CD4-positive, alpha-beta T cell treated with Interleukin-15 for 1 hour (primary cell): ENCODE measurements at regions not wholly inside any gene's neighbourhood (a gene's known extent, or its start where the extent isn't known, plus 50 kb on each side); places are given as distances from the start of the nearest gene placed in this dataset.
"Not testable (repeated sequence)": the region's sequence is repeated elsewhere in the genome, so short reads cannot be mapped to it uniquely, and the experiment has no call there.

Experiments used
- DNase-seq: peaks from one replicate; pipeline ENCODE4 v3.0.0-alpha.2; 2020

DNA sequence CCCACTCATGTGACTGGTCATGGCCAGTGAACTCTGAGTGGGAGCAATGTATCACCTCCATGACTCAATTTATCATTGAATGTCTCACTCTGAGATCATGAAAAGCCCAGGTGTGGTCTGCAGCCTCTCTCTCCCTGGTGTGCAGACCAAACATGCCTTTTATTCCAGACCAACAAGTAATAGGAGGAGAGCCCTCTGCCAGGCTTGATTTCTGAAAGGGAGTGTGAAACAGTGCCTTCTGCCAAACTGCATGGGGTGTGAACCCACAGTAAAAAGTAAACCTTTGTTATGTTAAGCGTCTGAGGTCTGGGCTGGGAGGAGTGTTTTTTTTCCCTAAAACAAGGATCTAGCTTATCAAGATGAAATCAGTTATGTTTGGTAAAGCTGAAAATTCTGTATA, 601.2 kb downstream of the ADCYAP1 start:
- DNase-seq, result no peak

DNA sequence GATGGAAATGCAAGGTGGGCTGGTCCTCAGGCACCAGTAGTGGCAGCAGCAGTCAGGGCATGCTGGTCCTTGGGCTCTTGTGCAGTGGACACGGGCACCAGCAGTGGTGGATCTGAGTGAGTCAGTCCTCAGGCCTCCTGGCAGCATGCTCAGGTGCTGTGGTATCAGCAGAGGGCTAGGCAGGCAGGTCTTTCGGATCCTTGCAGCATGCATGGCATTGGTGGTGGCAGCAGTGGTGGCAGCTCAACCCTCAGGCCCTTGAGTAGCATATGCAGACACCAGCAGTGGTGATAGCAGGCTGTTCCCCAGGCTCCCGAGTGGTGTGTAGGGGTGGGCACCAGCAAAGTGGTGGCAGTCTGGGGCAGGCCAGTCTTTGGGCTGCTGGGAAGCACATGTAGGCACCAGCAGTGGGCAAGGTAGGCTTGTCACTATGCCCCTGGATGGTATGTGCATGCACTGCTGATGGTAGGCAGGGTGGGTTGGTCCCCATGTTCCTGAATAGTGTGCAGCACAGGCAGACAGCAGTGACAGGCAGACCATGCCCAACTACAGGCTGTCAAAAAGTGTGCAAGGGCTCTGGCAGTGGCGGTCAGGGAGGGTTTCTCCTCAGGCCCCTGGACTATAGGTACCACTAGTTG, 606.0 kb downstream of the ADCYAP1 start:
- DNase-seq, result no peak

DNA sequence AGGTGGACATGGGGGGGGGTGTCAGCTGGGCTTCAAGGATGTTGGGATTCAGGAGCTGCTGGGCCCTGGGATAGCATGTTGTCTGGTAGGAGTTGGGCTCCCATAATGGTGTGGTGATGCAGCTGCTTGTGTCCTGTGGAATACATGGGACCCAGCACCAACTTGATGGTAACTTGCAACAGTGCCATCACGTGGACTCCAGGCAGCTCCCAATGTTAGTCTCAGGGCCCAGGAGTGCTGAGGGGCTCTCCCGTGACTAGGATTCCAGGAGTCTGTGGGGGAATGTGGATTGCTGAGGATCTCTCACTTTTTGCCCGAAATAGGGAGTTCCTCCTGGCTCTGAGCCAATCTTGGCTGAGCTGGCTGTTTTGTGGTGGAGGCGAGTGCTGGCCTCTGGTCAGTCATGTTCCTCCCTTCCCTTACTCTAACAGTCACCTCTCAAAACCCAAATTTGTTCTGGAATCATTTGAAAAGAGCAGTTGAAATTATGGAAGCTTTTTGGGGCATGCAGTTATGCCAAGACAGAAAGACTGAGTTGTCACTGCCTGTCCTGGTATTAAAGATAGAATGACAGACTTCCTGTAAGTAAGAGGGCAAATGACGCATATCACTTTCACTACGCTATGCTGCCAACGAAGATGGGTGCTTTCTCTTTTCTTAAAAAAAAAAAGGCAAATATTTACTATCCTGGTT, 607.1 kb downstream of the ADCYAP1 start:
- no peak for DNase-seq

DNA sequence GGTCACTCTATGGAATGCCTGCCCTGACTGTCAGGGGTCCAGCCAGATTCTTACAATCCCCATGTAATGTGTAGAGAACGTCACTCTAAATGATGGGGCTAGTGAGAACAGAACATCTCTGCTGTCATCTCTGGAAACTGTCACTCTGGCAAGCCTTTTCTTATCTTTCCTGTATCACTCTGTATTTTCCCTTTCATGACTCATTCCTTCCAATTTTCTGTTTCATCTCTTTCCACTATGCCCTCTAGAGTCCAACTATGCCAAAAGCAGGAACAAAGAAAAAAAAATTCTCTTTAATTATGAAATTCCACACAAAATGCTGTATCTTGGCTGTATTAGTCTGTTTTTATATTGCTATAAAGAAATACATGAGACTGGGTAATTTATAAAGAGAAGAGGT, 608.8 kb downstream of the ADCYAP1 start:
- no peak for DNase-seq

DNA sequence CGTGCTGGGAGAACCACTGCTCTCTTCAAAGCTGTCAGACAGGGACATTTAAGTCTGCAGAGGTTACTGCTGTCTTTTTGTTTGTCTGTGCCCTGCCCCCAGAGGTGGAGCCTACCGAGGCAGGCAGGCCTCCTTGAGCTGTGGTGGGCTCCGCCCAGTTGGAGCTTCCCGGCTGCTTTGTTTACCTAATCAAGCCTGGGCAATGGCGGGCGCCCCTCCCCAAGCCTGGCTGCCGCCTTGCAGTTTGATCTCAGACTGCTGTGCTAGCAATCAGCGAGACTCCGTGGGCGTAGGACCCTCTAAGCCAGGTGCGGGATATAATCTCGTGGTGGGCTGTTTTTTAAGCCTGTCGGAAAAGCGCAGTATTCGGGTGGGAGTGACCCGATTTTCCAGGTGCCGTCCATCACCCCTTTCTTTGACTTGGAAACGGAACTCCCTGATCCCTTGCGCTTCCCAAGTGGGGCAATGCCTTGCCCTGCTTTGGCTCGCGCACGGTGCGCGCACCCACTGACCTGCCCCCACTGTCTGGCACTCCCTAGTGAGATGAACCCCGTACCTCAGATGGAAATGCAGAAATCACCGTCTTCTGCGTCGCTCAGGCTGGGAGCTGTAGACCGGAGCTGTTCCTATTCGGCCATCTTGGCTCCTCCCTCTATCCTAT, 617.0 kb downstream of the ADCYAP1 start:
- not testable (repeated sequence) for DNase-seq

DNA sequence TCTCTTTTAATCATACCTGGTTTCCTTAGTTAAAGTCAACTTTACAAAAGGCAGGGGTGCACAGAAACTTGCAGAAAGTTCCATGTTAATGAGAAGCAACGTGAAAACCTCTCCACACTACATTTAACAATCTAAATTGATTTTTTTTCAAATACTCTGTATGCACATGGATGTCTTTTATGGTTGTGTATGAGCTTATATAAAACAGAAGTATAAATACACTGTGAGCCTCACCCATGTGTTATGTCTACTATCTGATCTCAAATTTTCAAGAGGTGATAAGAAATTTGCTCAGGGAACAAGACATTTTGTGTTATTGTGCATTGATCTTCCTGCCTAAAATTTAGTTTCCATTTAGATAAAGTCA, 617.6 kb downstream of the ADCYAP1 start:
- no peak for DNase-seq

DNA sequence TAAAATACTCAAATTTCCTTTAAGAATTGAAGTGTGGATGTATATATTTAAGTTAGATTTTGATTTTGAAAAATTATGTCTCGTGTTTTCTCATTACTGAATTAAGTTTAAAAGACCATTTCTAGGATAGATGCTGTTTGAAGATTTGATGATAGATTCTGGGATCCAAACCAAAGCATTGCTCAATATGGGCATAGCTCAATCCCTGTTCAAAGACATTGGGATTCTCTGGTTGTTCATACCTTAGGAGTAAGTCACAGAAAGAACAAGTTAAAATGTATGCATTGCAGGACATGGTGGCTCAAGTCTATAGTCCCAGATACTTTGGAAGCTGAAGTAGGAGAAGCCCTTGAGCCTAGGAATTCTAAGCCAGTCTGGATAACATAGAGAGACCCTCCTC, 622.3 kb downstream of the ADCYAP1 start:
- no peak for DNase-seq

DNA sequence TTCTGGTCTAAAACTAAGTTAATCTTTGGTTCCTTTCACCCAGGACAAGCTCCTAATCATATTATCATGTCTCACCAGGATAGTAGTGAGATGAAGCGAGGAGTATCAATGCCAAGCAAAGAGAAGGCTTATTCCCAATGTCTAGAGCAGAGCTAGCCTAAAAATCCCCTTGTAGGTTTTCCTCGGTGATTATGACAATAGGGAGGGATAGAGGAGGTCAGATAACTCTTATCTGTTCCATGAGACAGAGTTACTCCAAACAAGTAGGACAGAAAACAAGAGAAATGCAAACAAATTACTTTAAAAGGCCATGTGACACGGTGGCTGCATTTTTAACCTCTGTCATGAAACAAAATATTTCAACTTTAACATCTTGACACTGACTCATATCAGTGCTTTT, 623.1 kb downstream of the ADCYAP1 start:
- DNase-seq, result no peak

DNA sequence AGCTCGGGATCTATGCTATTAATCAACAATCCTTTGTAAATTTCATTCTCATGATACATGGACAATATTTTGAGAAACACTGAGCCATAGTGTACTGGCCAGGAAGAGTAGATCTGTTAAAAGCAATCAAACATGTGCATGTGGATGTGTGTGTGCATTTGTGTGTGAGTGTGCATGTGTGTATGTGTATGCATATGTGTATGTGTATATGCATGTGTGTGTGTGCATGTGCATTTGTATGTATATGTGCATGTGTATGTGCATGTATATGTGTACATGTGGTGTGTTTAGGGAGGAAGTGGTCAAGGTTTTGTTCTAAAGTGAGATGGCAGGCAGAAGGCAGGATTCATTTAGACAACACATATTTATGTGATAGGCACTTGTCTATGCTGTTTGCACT, 623.8 kb downstream of the ADCYAP1 start:
- DNase-seq, result no peak

DNA sequence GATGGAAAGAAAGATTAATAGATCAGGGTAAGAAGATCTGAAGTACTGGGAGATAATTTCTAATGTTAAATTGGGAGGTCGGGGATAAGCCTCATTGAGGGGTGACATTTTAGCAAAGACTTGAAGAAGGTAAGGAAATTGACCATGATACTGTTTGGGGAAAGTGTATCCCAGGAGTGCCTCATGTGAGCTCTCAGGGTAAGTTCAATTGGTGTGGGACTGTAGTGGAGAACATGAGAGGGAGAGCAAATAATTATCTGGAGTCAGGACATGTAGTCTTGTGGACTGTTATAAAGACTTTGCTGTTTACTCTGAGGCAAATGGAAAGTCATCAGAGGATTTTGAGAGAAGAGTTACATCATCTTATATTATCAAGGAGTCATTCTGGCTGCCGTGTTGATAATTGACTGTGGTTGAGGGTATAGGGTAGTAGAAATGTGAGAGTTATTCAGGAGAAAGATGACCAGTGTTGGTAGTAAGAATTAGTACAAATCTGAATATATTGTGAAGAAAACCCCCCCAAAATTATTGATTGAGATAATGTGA, 624.4 kb downstream of the ADCYAP1 start:
- no peak for DNase-seq

DNA sequence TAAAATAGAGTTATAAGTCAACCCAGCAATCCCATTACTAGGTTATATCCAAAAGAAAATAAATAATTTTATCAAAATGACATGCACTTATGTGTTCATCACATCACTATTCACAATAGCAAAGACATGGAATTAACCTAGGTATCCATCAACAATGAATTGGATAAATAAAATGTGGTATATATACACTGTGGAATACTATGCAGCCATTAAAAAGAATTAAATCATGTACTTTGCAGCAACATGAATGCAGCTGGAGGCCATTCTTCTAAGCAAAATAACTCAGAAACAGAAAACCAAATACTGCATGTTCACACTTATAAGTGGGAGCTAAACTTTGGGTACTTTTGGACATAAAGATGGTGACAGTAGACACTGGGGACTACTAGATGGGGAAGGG, 626.0 kb downstream of the ADCYAP1 start:
- no peak for DNase-seq

DNA sequence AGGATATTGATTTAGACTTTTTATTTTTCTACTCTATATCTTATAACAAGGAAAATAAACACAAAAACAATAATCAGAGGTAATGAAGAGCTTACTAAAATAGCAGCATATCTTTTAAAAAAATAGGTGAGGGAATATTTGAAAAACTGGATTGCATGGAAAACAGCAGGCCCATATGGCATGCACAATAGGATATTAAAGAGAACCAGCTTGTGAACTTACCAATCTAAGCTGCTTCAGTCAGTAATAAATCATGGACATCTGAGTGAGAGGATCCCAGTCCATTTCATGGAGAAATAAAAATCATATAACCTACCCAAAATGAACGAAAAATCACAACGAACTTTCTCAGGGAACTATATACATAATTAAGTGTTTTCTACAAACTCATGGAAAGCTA, 634.6 kb downstream of the ADCYAP1 start:
- no peak for DNase-seq

DNA sequence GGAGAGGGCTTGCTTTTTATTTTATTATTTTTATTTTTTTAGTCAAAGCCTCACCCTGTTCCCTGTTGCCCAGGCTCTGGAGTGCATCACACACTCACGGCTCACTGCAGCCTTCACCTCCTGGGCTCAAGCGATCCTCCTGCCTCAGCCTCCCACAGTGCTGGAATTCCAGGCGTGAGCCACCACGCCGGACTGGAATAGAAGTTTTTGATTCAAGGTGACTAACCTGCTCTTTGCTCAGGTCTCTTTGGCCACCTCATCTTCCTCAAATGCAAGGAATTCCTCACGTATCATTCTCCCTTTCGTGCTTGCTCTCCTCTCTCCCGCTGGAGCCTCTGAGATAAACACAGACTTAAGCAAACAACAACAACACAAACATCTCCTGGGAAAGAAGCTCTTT, 636.8 kb downstream of the ADCYAP1 start:
- DNase-seq, result no peak

DNA sequence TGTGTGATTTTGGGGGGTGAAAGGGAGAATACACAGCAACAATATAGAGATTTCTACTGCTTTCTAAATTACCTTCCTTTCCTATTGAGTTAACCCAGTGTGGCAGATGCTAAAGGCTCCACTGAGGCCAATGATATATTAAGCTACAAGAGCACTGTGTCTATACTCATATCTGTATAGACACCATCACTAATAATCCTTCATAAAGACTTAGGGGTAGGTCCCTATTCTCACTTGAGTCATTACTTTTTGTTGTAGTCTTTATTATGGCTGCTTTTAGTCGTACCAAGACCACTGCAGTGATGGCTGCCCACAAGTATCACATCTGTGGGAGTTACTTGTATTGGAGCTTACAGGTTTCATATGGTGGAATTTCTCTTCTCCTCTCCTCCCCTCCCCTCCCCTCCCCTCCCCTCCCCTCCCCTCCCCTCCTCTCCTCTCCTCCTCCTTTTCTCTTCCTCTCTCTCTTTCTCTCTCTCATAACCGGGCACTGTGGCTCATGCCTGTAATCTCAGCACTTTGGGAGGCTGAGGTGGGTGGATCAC, 637.6 kb downstream of the ADCYAP1 start:
- no peak for DNase-seq

DNA sequence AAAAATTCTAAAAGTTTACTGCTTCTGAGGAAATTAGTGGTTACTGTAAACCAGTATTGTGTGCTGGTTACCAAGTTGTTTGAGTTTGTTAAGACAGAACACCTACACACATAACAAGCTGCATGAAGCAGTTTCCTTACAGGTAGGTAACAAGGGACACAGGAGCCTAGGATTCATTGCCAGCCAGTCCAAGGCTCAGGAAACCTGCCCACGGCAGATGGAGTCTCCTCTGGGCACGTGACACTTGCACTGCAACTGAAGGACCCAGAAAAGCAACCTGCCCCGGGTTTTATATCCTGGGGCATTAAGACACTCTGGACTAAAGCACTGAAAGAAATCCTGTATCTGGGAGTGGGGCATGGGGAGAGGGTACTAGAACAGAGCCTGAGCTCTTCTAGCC, 639.3 kb downstream of the ADCYAP1 start:
- no peak for DNase-seq

DNA sequence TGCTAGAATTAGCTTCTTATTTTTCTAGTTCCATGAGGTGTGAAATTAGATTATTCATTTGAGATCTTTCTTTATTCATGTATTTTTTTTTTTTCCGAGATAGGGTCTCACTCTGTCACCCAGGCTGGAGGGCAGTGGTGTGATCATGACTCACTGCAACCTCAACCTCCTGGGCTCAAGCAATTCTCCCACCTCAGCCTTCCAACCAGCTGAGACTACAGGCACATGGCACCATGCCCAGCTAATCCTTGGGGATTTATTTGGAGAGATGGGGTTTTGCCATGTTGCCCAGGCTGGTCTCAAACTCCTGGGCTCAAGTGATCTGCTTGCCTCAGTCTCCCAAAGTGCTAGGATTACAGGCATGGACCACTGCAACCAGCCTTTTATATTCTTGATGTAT, 653.0 kb downstream of the ADCYAP1 start:
- not testable (repeated sequence) for DNase-seq

DNA sequence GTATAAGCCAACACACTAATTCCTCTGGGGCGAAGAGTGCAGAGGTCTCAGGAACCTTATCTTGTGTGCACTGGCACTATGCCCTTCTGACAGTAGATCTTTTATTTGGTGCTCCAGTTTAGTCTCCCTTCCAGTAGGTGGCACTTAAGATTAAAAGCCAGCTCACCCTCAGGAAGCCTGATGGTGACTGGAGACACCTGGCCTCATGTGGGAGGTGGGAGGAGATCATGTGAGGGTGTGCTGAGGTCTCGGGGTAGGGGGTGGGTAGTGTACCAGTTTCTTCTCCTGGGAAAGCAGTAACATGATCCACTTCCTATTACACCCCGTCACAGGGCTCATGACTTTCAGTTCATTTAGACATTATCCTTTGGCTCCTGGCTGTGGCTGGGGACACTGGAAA, 654.9 kb downstream of the ADCYAP1 start:
- no peak for DNase-seq

DNA sequence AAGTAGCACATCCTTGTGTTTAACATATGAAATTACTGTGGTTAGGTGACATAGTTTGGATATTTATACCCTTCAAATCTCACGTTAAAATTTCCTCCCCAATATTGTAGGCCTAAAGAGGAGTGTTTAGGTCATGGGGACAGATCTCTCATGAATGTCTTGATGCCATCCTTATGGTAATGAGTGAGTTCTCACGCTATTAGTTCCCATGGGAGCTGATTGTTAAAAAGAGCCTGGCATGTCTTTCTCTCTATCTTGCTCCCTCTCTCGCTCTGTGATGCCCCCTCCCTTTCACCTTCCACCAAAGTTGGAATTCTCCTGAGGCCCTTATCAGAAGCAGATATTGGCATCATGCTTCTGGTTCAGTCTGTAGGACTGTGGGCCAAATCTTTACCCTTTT, 660.1 kb downstream of the ADCYAP1 start:
- no peak for DNase-seq

DNA sequence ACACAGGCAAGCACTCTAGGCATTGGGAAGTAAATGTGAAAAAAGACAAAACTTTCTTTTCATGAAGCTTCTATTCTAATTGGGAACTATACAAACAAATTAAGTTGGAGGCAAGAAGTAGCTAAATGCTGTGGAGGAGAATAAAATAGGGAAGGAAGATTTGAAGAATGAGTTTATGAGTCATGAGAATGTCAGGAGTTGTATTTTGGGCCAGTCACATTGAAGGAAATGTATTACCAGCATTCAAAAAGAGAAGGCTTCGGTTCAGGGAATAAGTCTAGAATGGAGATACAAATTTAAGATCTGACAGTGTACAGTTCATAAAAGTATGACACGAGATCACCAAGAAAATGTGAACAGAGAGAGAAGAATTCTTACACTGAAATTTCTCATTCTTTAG, 666.5 kb downstream of the ADCYAP1 start:
- DNase-seq, result no peak

DNA sequence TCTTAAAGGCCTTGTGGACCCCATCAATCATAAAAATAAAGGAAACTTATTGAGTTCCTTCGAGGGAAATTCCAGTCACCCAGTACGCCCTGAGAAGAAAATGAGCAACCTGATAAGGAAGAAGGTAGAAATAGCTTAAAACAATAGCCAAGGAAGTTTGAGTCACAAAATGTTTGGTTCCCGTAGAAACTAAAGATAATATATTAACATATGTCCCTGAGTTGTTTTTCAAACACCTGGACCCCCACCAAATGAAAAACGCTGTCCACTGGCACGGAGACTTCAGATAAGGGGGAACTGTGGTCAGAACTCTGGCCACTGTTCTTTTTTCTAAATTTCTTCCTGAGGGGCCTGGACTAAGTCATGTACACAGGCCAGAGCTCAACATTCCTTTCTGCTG, 669.1 kb downstream of the ADCYAP1 start:
- no peak for DNase-seq

DNA sequence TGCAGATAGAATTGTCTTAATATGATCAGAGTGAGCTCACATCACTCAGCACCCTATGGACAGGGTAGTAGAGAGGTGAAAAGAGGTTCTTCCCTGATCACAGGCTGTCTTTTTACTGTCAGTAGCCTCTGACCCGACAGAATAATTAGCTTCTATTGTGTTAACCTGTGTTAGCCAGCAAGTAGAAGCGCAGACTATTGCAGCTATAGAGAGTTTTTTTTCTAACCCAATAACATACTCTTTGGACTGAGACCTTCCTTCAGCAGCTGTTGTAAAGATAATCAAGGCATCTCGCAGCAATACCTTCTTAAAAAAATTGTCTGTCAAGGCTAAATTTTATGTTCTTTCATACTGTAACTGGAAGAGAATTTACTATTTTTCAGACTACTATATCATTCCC, 670.4 kb downstream of the ADCYAP1 start:
- DNase-seq, result no peak

DNA sequence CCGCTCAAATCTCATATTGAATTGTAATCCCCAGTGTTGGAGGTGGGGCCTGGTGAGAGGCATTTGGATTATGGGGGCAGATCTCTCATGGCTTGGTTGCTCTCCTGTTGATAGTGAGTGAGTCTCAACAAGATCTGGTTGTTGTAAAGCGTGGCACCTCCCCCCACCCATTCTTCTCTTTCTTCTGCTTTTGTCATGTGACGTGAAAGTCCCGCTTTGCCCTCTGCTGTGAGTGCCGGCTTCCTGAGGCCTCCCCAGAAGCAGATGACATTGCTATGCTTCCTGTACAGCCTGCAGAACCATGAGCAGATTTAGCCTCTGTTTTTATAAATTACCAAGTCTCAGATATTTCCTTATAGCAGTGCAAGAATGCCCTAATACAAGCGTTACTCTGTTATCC, 673.8 kb downstream of the ADCYAP1 start:
- no peak for DNase-seq

DNA sequence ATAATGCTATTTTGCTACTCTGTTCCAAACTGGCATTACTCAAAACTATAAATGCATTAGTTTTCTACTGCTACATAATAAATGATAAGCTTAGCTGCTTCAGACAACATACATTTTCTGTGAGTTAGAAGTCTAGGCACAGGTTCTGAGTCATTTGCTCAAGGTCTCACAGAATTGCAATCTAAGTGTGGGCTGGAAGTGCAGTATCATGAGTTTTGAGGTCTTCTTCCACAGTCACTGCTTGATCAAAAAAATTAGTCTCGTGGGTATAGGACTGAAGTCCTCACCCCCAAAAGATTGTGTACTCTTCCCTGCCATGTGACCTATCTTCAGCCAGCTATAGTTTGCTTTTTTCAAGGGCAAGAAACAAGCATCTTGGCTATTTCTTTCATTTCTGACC, 676.9 kb downstream of the ADCYAP1 start:
- no peak for DNase-seq

DNA sequence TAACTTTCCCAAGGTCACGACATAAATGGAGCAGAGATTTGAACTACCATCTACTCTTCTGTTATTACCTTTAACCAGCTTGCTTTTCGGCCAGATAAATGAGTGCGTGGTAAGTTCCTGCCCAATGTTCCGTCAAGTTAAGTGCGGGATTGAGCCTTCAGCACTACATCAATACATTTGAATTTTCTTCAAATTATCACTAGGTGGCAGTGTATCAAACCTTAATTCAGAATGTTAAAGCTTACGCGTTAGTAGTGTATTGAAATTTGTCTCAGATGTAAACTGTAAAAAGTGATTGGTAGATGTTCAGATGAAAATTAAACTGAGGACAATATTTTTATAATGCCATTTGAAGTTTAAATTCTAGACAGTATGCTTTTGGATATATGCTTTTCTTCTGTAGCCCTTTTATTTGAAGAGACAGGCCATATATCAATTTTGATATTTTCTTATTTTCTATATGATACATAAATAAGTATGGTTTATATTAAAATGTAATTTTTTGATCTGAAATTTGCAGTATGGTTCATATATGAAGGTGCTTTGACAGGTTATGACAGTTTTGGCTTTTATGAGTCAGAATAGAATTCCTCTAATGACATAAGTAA, 681.3 kb downstream of the ADCYAP1 start:
- DNase-seq, result no peak
